Tibial nerve (tissue), 3 donors: ENCODE measurements at regions not wholly inside any gene's neighbourhood (a gene's known extent, or its start where the extent isn't known, plus 50 kb on each side); places are given as distances from the start of the nearest gene placed in this dataset.

Experiments
- POLR2A ChIP-seq, 2 donors: fragments of 450-650 bp; IDR thresholded peaks; one replicate each; pipeline ENCODE4 v1.6.1; 2017; ENCODE audit warnings: antibody characterized with exemption in 2 of 2, mild to moderate bottlenecking in 2 of 2, moderate library complexity in 2 of 2
- TF ChIP-seq, protein P1 (sequence below), 5 experiments: fragments of 200-600 bp in 3 of 5; fragments of 450-650 bp in 2 of 5; sonication (generic) in 3 of 5; IDR thresholded peaks; one replicate each; pipeline ENCODE4 v1.5.1; 2016 to 2019; ENCODE audit warnings: antibody characterized with exemption in 5 of 5, mild to moderate bottlenecking in 3 of 5, moderate library complexity in 2 of 5

DNA sequence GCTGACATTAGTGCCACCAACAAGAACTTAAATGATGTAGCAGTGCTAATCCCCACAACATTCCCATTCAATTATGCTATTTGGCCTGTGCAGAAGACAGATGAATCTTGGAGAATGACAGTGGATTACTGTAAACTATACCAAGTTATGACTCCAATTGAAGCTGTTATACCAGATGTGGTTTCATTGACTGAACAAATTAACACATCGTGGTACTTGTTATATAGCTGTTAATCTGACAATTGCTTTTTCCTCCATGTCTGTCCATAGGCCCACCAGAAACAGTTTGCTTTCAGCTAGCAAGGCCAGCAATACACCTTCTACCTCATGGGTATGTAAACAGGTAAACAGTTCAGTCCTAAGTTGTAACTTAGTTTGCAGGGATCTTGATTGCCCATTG is 101.1 kb downstream of the S1PR1 start:
- TF ChIP-seq, protein P1, sequence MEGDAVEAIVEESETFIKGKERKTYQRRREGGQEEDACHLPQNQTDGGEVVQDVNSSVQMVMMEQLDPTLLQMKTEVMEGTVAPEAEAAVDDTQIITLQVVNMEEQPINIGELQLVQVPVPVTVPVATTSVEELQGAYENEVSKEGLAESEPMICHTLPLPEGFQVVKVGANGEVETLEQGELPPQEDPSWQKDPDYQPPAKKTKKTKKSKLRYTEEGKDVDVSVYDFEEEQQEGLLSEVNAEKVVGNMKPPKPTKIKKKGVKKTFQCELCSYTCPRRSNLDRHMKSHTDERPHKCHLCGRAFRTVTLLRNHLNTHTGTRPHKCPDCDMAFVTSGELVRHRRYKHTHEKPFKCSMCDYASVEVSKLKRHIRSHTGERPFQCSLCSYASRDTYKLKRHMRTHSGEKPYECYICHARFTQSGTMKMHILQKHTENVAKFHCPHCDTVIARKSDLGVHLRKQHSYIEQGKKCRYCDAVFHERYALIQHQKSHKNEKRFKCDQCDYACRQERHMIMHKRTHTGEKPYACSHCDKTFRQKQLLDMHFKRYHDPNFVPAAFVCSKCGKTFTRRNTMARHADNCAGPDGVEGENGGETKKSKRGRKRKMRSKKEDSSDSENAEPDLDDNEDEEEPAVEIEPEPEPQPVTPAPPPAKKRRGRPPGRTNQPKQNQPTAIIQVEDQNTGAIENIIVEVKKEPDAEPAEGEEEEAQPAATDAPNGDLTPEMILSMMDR (IDR thresholded peaks at IDR 0.05), result no peak
- no peak for TF ChIP-seq POLR2A (IDR thresholded peaks at IDR 0.05)
